Spleen (tissue), 7 donors: ENCODE measurements at regions not wholly inside any gene's neighbourhood (a gene's known extent, or its start where the extent isn't known, plus 50 kb on each side); places are given as distances from the start of the nearest gene placed in this dataset.

Experiments
- POLR2A ChIP-seq, 3 donors: fragments of 450-650 bp; IDR thresholded peaks; one replicate each; pipeline ENCODE4 v1.5.1; 2017; ENCODE audit warnings: antibody characterized with exemption in 3 of 3, mild to moderate bottlenecking in 1 of 3
- TF ChIP-seq, protein P1 (sequence below), 11 experiments: fragments of 200-600 bp in 7 of 11; fragments of 450-650 bp in 4 of 11; sonication (generic) in 4 of 11; IDR thresholded peaks in 8 of 11; conservative IDR thresholded peaks in 3 of 11; 1 replicate in 7 of 11; 2 replicates in 4 of 11; pipeline versions ENCODE4 v1.4.0 to v1.8.0; 2016 to 2021; ENCODE audit warnings: antibody characterized with exemption in 11 of 11, inconsistent platforms in 4 of 11, mild to moderate bottlenecking in 1 of 11
- donor health status: DM: no; HTN: no; CAD: no; lungs with moderate emphysema.
- donor health status: DM: no; HTN: no; CAD: no.
- donor health status: DM: no; HTN: no; CAD: no.

DNA sequence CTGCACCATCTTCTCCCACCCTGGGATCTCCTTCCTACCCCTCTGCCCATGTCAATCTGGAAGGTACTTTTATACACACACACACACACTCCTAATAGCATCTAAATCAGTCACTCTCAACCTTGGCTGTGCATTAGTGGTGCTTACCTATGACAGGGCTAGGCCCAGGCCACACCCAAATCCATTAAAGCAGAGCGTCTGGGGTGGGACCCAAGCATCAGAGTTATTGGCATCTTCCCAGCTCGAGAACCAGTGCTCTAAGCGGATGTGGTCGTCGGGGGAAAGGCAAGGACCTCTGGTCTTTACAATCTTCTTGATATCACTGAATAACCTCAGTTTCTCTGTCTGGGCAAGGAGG lies 194.6 kb downstream of the TRIM29 start:
- TF ChIP-seq, protein P1, sequence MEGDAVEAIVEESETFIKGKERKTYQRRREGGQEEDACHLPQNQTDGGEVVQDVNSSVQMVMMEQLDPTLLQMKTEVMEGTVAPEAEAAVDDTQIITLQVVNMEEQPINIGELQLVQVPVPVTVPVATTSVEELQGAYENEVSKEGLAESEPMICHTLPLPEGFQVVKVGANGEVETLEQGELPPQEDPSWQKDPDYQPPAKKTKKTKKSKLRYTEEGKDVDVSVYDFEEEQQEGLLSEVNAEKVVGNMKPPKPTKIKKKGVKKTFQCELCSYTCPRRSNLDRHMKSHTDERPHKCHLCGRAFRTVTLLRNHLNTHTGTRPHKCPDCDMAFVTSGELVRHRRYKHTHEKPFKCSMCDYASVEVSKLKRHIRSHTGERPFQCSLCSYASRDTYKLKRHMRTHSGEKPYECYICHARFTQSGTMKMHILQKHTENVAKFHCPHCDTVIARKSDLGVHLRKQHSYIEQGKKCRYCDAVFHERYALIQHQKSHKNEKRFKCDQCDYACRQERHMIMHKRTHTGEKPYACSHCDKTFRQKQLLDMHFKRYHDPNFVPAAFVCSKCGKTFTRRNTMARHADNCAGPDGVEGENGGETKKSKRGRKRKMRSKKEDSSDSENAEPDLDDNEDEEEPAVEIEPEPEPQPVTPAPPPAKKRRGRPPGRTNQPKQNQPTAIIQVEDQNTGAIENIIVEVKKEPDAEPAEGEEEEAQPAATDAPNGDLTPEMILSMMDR (IDR thresholded peaks at IDR 0.05 in 8 of 11, conservative IDR thresholded peaks at IDR 0.05 in 3 of 11): no peak
- no peak for TF ChIP-seq POLR2A (IDR thresholded peaks at IDR 0.05)
